ENCODE measurements at regions not wholly inside any gene's neighbourhood (a gene's known extent, or its start where the extent isn't known, plus 50 kb on each side); places are given as distances from the start of the nearest gene placed in this dataset.

DNA sequence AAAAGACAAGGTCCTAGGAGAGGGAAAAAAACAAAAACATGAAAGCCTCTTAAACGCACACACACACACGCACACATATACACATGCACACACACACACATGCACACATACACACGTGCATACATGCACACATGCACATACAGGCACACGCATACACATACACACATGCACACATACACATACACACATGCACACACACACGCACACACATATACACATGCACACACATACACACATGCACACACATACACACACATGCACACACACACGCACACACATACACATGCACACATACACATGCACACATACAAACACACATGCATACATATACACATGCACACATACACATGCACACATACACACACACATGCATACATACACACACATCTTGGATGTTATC lies 78.1 kb upstream of the PPP2R5C start:
- Histone ChIP-seq H2AFZ (ENCODE audit: low read depth, low read length) (no peak overlapping the region), H3K27ac (ENCODE audit: insufficient read depth, low read depth, low read length) (no peak overlapping the region), H3K9me1 (replicated peaks; ENCODE audit: control insufficient read depth, extremely low read depth, insufficient read depth, low read length) (no peaks in the 10 kb centered on the region), H3K79me2 (ENCODE audit: control insufficient read depth, insufficient read depth, low read length) (no peaks in the 10 kb centered on the region), H4K20me1 (replicated peaks; ENCODE audit: control insufficient read depth, extremely low read depth, insufficient read depth, low read length) (no peaks in the 10 kb centered on the region), H3K4me1 (ENCODE audit: control insufficient read depth, extremely low read depth, insufficient read depth, low read length) (no peaks in the 10 kb centered on the region), H3K9ac (replicated peaks; ENCODE audit: extremely low read depth, insufficient read depth, low read length) (no peak overlapping the region), H3K27me3 (ENCODE audit: control insufficient read depth in 2 of 2, insufficient read depth in 2 of 2, low read length in 2 of 2) (no peaks in the 10 kb centered on the region), H3K4me2 (ENCODE audit: insufficient read depth, low read length) (no peak overlapping the region), H3K4me3 (replicated peaks in 1 of 3; ENCODE audit: insufficient read depth in 1 of 3, low read depth in 1 of 3, low read length in 3 of 3) (no peak overlapping the region), H3K36me3 (ENCODE audit: control insufficient read depth in 2 of 2, extremely low read depth in 1 of 2, insufficient read depth in 2 of 2, low read length in 2 of 2) (no peaks in the 10 kb centered on the region), H3K9me3 (replicated peaks; ENCODE audit: control insufficient read depth, insufficient read depth, low read length) (no peaks in the 10 kb centered on the region)
- ChIA-PET CTCF (no interaction called here), POLR2A (no interaction called here)
- BruUV-seq (replicated peaks): no TSS peak
- dilution Hi-C loops (cut with MboI; ENCODE audit: extremely low pct_ligation_motif_present, low sequenced_read_pairs): no loop called here
- intact Hi-C loops (cut with micrococcal nuclease): no loop called here
- FAIRE-seq (no peak), DNase-seq (ENCODE audit: low read depth, low spot score) (no peak)
- TF ChIP-seq GATA2 (IDR thresholded peaks at IDR 0.05; ENCODE audit: insufficient read depth, insufficient read length, low read depth, low read length) (no peak), MAX (IDR thresholded peaks at IDR 0.05; ENCODE audit: insufficient read depth, insufficient read length) (no peak), FOS (IDR thresholded peaks at IDR 0.05; ENCODE audit: borderline replicate concordance, insufficient read depth, low read length) (no peak), POLR2AphosphoS5 (IDR thresholded peaks at IDR 0.05; ENCODE audit: insufficient read depth, low read depth, low read length) (no peak), EZH2 (IDR thresholded peaks at IDR 0.05; ENCODE audit: borderline replicate concordance, low read depth, low read length, severe bottlenecking) (no peak), JUN (IDR thresholded peaks at IDR 0.05; ENCODE audit: borderline replicate concordance, insufficient read depth, insufficient read length, low read depth) (no peak), POLR2A (IDR thresholded peaks at IDR 0.05; ENCODE audit: low read depth, low read length) (no peak), MYC (IDR thresholded peaks at IDR 0.05; ENCODE audit: low read depth, low read length) (no peak)
- TF ChIP-seq, protein P1, sequence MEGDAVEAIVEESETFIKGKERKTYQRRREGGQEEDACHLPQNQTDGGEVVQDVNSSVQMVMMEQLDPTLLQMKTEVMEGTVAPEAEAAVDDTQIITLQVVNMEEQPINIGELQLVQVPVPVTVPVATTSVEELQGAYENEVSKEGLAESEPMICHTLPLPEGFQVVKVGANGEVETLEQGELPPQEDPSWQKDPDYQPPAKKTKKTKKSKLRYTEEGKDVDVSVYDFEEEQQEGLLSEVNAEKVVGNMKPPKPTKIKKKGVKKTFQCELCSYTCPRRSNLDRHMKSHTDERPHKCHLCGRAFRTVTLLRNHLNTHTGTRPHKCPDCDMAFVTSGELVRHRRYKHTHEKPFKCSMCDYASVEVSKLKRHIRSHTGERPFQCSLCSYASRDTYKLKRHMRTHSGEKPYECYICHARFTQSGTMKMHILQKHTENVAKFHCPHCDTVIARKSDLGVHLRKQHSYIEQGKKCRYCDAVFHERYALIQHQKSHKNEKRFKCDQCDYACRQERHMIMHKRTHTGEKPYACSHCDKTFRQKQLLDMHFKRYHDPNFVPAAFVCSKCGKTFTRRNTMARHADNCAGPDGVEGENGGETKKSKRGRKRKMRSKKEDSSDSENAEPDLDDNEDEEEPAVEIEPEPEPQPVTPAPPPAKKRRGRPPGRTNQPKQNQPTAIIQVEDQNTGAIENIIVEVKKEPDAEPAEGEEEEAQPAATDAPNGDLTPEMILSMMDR (IDR thresholded peaks at IDR 0.05; ENCODE audit: extremely low read depth in 1 of 2, insufficient read depth in 1 of 2, low read depth in 1 of 2, low read length in 2 of 2): no peak

Data from endothelial cell of umbilical vein (primary cell).